ENCODE measurements at regions not wholly inside any gene's neighbourhood (a gene's known extent, or its start where the extent isn't known, plus 50 kb on each side); places are given as distances from the start of the nearest gene placed in this dataset.

DNA sequence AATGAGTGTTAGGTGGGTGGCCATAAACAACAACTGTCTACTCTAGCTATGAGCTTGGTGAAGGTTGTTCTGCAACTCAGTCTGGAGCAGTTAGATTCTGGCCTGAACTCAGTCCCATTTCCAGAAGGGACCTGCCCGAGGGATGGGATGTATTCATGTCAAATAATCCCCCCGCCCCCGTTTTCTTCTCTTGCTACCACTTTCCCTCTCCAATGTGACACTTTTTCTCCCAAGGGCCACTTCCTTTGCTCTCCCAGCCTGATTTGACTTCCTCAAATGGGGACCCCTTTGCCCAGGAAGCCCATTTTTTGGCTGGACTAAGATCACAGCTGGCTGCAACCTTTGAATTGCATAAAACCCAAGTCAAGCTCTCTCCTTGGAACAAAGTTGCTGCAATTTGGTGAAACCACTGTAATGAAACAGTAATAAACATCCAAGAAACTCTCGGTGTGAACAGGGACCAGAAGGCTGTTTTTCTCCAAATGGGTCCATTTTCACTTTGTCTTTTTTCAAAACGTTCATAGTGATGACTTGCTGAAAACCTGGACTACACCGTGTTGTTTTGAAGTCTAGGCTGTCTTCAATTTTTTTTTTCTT, 137.2 kb upstream of the GSC start:
- intact Hi-C loops (cut with DNase I), result no loop called here
- no peaks in the 10 kb centered on the region for H3K27me3 ChIP-seq
- no peak overlapping the region for H3K27ac ChIP-seq
- no peaks in the 10 kb centered on the region for H3K4me1 ChIP-seq
- no peak for TF ChIP-seq POLR2A (IDR thresholded peaks at IDR 0.05)
- TF ChIP-seq, protein P1, sequence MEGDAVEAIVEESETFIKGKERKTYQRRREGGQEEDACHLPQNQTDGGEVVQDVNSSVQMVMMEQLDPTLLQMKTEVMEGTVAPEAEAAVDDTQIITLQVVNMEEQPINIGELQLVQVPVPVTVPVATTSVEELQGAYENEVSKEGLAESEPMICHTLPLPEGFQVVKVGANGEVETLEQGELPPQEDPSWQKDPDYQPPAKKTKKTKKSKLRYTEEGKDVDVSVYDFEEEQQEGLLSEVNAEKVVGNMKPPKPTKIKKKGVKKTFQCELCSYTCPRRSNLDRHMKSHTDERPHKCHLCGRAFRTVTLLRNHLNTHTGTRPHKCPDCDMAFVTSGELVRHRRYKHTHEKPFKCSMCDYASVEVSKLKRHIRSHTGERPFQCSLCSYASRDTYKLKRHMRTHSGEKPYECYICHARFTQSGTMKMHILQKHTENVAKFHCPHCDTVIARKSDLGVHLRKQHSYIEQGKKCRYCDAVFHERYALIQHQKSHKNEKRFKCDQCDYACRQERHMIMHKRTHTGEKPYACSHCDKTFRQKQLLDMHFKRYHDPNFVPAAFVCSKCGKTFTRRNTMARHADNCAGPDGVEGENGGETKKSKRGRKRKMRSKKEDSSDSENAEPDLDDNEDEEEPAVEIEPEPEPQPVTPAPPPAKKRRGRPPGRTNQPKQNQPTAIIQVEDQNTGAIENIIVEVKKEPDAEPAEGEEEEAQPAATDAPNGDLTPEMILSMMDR (IDR thresholded peaks at IDR 0.05), result no peak
- DNase-seq, result no peak
- 58% methylated on average over 3 of the region's 6 CpGs for WGBS (ENCODE audit: insufficient coverage, low coverage, low lambda C conversion rate, missing lambda C conversion rate)
- no peak overlapping the region for H3K4me3 ChIP-seq
- no peaks in the 10 kb centered on the region for H3K9me3 ChIP-seq
- ATAC-seq, result no peak
- H3K36me3 ChIP-seq, result no peaks in the 10 kb centered on the region

DNA sequence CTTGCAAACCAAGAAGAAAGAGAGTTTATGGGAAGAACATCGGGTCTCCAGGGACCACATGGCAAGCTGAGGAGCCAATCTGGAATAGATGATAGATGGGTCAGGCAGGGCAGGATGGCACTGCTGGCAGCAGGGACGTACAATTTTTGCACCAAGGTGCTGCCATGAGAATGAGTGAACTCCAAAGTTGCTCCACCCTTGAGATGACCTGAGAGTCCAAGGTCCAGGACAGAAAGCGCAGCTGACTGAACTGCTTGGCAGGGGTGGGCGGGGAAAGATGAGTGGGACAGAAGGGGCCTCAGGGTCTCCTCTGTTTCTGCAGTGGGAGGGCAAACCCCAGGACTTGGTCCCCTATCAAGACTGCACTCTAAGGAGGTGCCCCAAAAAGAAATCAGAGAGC, 136.7 kb upstream of the GSC start:
- Histone ChIP-seq H3K4me3 (no peak overlapping the region), H3K36me3 (no peaks in the 10 kb centered on the region), H3K27me3 (no peaks in the 10 kb centered on the region), H3K4me1 (no peaks in the 10 kb centered on the region), H3K9me3 (no peaks in the 10 kb centered on the region), H3K27ac (no peak overlapping the region)
- DNase-seq, result no peak
- WGBS (ENCODE audit: insufficient coverage, low coverage, low lambda C conversion rate, missing lambda C conversion rate), result 53% methylated on average over 4 of the region's 4 CpGs
- no peak for ATAC-seq
- intact Hi-C loops (cut with DNase I), result no loop called here
- no peak for TF ChIP-seq POLR2A (IDR thresholded peaks at IDR 0.05)
- TF ChIP-seq, protein P1 (IDR thresholded peaks at IDR 0.05), result no peak

DNA sequence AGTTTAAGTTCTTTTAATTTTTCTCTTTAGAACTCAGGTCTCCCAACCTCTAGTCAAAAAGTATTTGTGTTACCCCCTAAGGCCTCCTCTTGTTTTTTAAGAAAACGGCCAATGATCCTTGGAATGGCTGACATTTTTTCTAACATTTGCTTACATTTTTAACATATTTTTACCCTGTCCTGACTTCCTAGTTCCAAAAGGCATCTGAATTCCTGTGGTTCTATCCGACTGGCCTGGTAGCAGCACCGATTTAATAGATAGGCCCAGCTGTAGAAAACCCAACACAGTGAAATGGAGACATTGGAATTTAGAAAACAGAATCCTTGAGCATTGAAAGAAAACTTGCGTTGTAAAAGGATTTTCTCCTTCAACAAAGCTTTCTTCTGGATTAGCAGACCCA, 134.7 kb upstream of the GSC start:
- Histone ChIP-seq H3K4me1 (no peaks in the 10 kb centered on the region), H3K27ac (no peak overlapping the region), H3K9me3 (no peaks in the 10 kb centered on the region), H3K4me3 (no peak overlapping the region), H3K36me3 (no peaks in the 10 kb centered on the region), H3K27me3 (no peaks in the 10 kb centered on the region)
- DNase-seq (no peak), ATAC-seq (no peak)
- intact Hi-C loops (cut with DNase I), result no loop called here
- no peak for TF ChIP-seq POLR2A (IDR thresholded peaks at IDR 0.05)
- TF ChIP-seq, protein P1 (IDR thresholded peaks at IDR 0.05), result no peak
- 40% methylated on average over 4 of the region's 4 CpGs for WGBS (ENCODE audit: insufficient coverage, low coverage, low lambda C conversion rate, missing lambda C conversion rate)

DNA sequence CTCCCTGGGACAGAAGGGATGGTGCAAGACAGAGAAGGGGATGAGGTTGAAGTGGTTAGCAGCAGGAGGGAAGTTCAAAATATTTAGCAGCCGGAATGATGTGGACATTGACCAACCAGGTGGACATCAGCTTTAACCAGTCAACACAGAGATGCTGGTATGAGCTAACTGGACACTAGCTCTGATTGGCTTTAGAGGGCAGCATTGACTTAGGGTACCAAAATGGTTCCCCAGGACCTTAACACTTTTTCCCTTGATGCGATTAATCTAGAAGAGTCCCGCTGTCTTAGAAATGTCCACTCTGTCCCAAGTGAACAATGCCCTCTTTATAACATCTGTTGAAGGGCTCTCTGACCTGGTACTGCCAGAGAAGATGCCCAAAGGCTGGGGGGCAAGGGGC, 134.0 kb upstream of the GSC start:
- intact Hi-C loops (cut with DNase I), result no loop called here
- TF ChIP-seq POLR2A (IDR thresholded peaks at IDR 0.05), result no peak
- TF ChIP-seq, protein P1 (IDR thresholded peaks at IDR 0.05), result no peak
- Histone ChIP-seq H3K27me3 (no peaks in the 10 kb centered on the region), H3K27ac (no peak overlapping the region), H3K4me3 (no peak overlapping the region), H3K9me3 (no peaks in the 10 kb centered on the region), H3K36me3 (no peaks in the 10 kb centered on the region), H3K4me1 (no peaks in the 10 kb centered on the region)
- DNase-seq (no peak), ATAC-seq (no peak)
- WGBS (ENCODE audit: insufficient coverage, low coverage, low lambda C conversion rate, missing lambda C conversion rate), result 100% methylated on average over 2 of the region's 3 CpGs

DNA sequence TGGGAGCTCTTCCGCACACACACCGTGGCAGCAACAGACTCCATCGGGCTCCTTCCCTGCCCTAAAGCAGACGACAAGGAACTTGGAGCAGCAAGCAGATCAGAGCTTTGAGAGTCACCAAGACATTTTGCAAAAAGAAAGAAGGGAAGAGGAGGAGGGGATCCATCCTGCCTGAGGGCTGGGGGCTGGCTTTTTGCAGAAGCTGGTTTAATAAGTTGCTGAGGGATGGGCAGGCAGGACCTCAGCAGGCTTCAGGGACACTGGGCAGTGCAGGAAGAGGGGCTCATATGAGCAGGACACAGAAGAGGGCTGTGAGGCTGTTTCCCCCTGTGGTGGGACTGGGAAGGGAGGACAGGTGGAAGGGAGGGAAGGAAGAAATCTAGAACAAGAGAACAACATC, 133.4 kb upstream of the GSC start:
- TF ChIP-seq, protein P1 (IDR thresholded peaks at IDR 0.05), result no peak
- TF ChIP-seq POLR2A (IDR thresholded peaks at IDR 0.05), result no peak
- DNase-seq (no peak), ATAC-seq (no peak)
- intact Hi-C loops (cut with DNase I), result no loop called here
- 78% methylated on average over 4 of the region's 4 CpGs for WGBS (ENCODE audit: insufficient coverage, low coverage, low lambda C conversion rate, missing lambda C conversion rate)
- H3K27me3 ChIP-seq, result no peaks in the 10 kb centered on the region
- no peaks in the 10 kb centered on the region for H3K9me3 ChIP-seq
- no peaks in the 10 kb centered on the region for H3K4me1 ChIP-seq
- H3K27ac ChIP-seq, result no peak overlapping the region
- no peak overlapping the region for H3K4me3 ChIP-seq
- H3K36me3 ChIP-seq, result no peaks in the 10 kb centered on the region

Measured in right lobe of liver (tissue), 6 donors.